Progenitor cell of endocrine pancreas (in vitro differentiated cells): ENCODE measurements at regions not wholly inside any gene's neighbourhood (a gene's known extent, or its start where the extent isn't known, plus 50 kb on each side); places are given as distances from the start of the nearest gene placed in this dataset.

Experiments used
- DNase-seq: peaks from one replicate; pipeline ENCODE4 v3.0.0; 2021; ENCODE audit warnings: low spot score; ENCODE audit not compliant: unreplicated experiment
- H3K27ac Mint-ChIP-seq: 2 replicates; pipeline ENCODE4 v1.8.0; 2021; ENCODE audit warnings: mild to moderate bottlenecking, moderate library complexity, mixed read lengths
- H3K27me3 Mint-ChIP-seq: 2 replicates; pipeline ENCODE4 v1.8.0; 2021; ENCODE audit warnings: mixed read lengths
- H3K36me3 Mint-ChIP-seq: 2 replicates; pipeline ENCODE4 v1.8.0; 2022; ENCODE audit warnings: mixed read lengths; ENCODE audit not compliant: insufficient read depth
- H3K4me1 Mint-ChIP-seq: 2 replicates; pipeline ENCODE4 v1.8.0; 2021; ENCODE audit warnings: low read depth, mixed read lengths
- H3K4me3 Mint-ChIP-seq: 2 replicates; pipeline ENCODE4 v1.8.0; 2021; ENCODE audit warnings: low read depth, mild to moderate bottlenecking, moderate library complexity, mixed read lengths
- H3K9me3 Mint-ChIP-seq: 2 replicates; pipeline ENCODE4 v1.8.0; 2021; ENCODE audit warnings: low read depth, mixed read lengths
- TF ChIP-seq, protein P1 (sequence below): fragments of 200-600 bp; sonication (generic); IDR thresholded peaks from one replicate; pipeline ENCODE4 v1.5.0; 2021; ENCODE audit warnings: antibody characterized with exemption, mild to moderate bottlenecking; ENCODE audit not compliant: unreplicated experiment

- peaks cover 1% of the 10 kb centered on the region for H3K36me3 Mint-ChIP-seq
Measured at GRCh38 chr13:103514188-103514587, 448.0 kb upstream of the SLC10A2 start.

GRCh38 chr13:103510007-103510535, 443.9 kb upstream of the SLC10A2 start:
- peaks cover 5% of the 10 kb centered on the region for H3K36me3 Mint-ChIP-seq
- H3K27ac Mint-ChIP-seq: no peak overlapping the region
- peaks cover 2% of the 10 kb centered on the region for H3K4me1 Mint-ChIP-seq
- TF ChIP-seq, protein P1, sequence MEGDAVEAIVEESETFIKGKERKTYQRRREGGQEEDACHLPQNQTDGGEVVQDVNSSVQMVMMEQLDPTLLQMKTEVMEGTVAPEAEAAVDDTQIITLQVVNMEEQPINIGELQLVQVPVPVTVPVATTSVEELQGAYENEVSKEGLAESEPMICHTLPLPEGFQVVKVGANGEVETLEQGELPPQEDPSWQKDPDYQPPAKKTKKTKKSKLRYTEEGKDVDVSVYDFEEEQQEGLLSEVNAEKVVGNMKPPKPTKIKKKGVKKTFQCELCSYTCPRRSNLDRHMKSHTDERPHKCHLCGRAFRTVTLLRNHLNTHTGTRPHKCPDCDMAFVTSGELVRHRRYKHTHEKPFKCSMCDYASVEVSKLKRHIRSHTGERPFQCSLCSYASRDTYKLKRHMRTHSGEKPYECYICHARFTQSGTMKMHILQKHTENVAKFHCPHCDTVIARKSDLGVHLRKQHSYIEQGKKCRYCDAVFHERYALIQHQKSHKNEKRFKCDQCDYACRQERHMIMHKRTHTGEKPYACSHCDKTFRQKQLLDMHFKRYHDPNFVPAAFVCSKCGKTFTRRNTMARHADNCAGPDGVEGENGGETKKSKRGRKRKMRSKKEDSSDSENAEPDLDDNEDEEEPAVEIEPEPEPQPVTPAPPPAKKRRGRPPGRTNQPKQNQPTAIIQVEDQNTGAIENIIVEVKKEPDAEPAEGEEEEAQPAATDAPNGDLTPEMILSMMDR: peak; percentile 15
- H3K27me3 Mint-ChIP-seq: no peaks in the 10 kb centered on the region
- no peak for DNase-seq
- H3K4me3 Mint-ChIP-seq: no peak overlapping the region
- peaks cover 12% of the 10 kb centered on the region for H3K9me3 Mint-ChIP-seq

More at GRCh38 chr13:103514188-103514587, 448.0 kb upstream of the SLC10A2 start:
- Mint-ChIP-seq H3K4me3 (no peak overlapping the region), H3K9me3 (peaks cover 6% of the 10 kb centered on the region), H3K27me3 (no peaks in the 10 kb centered on the region), H3K27ac (no peak overlapping the region), H3K4me1 (peaks cover 29% of the 10 kb centered on the region)
- no peak for DNase-seq
- TF ChIP-seq, protein P1: no peak

- H3K36me3 Mint-ChIP-seq: peaks cover 3% of the 10 kb centered on the region
- no peak overlapping the region for H3K27ac Mint-ChIP-seq
- TF ChIP-seq, protein P1: no peak
- peaks cover 9% of the 10 kb centered on the region for H3K4me1 Mint-ChIP-seq
- no peak for DNase-seq
- no peaks in the 10 kb centered on the region for H3K27me3 Mint-ChIP-seq
- H3K9me3 Mint-ChIP-seq: peaks cover 13% of the 10 kb centered on the region
- H3K4me3 Mint-ChIP-seq: no peak overlapping the region
Measured at GRCh38 chr13:103497404-103497803, 431.2 kb upstream of the SLC10A2 start.

GRCh38 chr13:103487841-103488240, 421.6 kb upstream of the SLC10A2 start:
- no peak for DNase-seq
- no peak overlapping the region for H3K27ac Mint-ChIP-seq
- no peaks in the 10 kb centered on the region for H3K27me3 Mint-ChIP-seq
- TF ChIP-seq, protein P1: no peak
- no peaks in the 10 kb centered on the region for H3K4me1 Mint-ChIP-seq
- peaks cover 3% of the 10 kb centered on the region for H3K9me3 Mint-ChIP-seq
- no peak overlapping the region for H3K4me3 Mint-ChIP-seq
- no peaks in the 10 kb centered on the region for H3K36me3 Mint-ChIP-seq

DNA sequence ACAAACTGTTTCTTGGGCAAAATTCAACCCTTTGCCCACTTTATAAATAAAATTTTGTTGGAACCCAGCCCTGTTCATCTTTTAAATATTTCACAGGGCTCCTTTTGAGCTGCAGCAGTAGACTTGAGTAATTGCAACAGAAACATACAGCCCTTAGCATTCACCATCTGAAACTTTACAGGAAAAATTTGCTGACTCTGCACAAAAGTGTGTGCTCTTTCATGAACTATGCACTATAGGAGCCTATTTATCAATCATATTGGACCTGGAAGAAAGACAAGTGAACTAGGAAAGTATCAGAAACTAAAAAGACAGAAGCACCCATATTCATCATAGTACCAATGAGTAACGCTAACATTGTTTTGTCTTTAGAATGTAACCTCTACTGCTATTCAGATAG, 406.9 kb upstream of the SLC10A2 start:
- H3K36me3 Mint-ChIP-seq: no peaks in the 10 kb centered on the region
- TF ChIP-seq, protein P1: no peak
- DNase-seq: no peak
- no peak overlapping the region for H3K4me3 Mint-ChIP-seq
- H3K27me3 Mint-ChIP-seq: no peaks in the 10 kb centered on the region
- peaks cover 2% of the 10 kb centered on the region for H3K9me3 Mint-ChIP-seq
- no peaks in the 10 kb centered on the region for H3K4me1 Mint-ChIP-seq
- no peak overlapping the region for H3K27ac Mint-ChIP-seq
